Gastrocnemius medialis (tissue), 4 donors: ENCODE measurements at regions not wholly inside any gene's neighbourhood (a gene's known extent, or its start where the extent isn't known, plus 50 kb on each side); places are given as distances from the start of the nearest gene placed in this dataset.

Experiments
- ATAC-seq, 2 donors: fragments of 150-250 bp; one replicate each; pipeline ENCODE4 v1.9.1; 2016
- DNase-seq, 2 donors: peaks; one replicate each; pipeline ENCODE4 v3.0.0-alpha.2; 2019
- H3K27ac ChIP-seq, 4 donors: fragments of 200-600 bp; sonication (generic); 1 replicate in 1 of 4; 2 replicates in 3 of 4; pipeline ENCODE4 v1.5.1; 2016 to 2018; ENCODE audit warnings: mild to moderate bottlenecking in 2 of 4, moderate library complexity in 1 of 4
- H3K27me3 ChIP-seq, 3 donors: fragments of 200-600 bp; sonication (generic) in 2 of 3; 1 replicate in 1 of 3; 2 replicates in 2 of 3; pipeline versions ENCODE4 v1.5.1 to v1.6.0; 2016 to 2019; ENCODE audit warnings: mild to moderate bottlenecking in 1 of 3, moderate library complexity in 1 of 3
- H3K36me3 ChIP-seq, 2 donors: fragments of 200-600 bp; sonication (generic) in 1 of 2; one replicate each; pipeline ENCODE4 v1.5.1; 2017 to 2018
- H3K4me1 ChIP-seq, 2 donors: fragments of 200-600 bp; sonication (generic) in 1 of 2; one replicate each; pipeline ENCODE4 v1.5.1; 2016 to 2017; ENCODE audit warnings: mild to moderate bottlenecking in 2 of 2
- H3K4me3 ChIP-seq, 4 donors: fragments of 200-600 bp; sonication (generic) in 3 of 4; 1 replicate in 1 of 4; 2 replicates in 3 of 4; pipeline ENCODE4 v1.5.1; 2016 to 2019; ENCODE audit warnings: mild to moderate bottlenecking in 2 of 4
- H3K9me3 ChIP-seq, 3 donors: fragments of 200-600 bp; sonication (generic) in 2 of 3; 1 replicate in 1 of 3; 2 replicates in 2 of 3; pipeline ENCODE4 v1.5.1; 2016 to 2019
- CTCF ChIP-seq, 5 experiments: fragments of 450-650 bp in 3 of 5; fragments of 200-600 bp in 2 of 5; sonication (generic) in 2 of 5; IDR thresholded peaks in 4 of 5; conservative IDR thresholded peaks in 1 of 5; 1 replicate in 4 of 5; 2 replicates in 1 of 5; pipeline ENCODE4 v1.5.1; 2016 to 2019; ENCODE audit warnings: antibody characterized with exemption in 5 of 5, mild to moderate bottlenecking in 3 of 5, moderate library complexity in 3 of 5
- POLR2A ChIP-seq, 2 donors: fragments of 450-650 bp; IDR thresholded peaks; one replicate each; pipeline ENCODE4 v1.6.1; 2017; ENCODE audit warnings: antibody characterized with exemption in 2 of 2, mild to moderate bottlenecking in 2 of 2, moderate library complexity in 2 of 2
- in situ Hi-C, 4 donors: fragments of 200-750 bp; cut with MboI; loops; one replicate each; pipeline versions ENCODE4 v1.15.0 to v1.8.0; 2017; ENCODE audit warnings: low sequenced_read_pairs in 4 of 4
- intact Hi-C: fragments of 100-400 bp; cut with DNase I; formaldehyde crosslinking; loops from one replicate; pipeline ENCODE4 v1.15.1; 2023; ENCODE audit warnings: low total_unique reads

GRCh38 chr18:37667836-37668235 lies 102.2 kb upstream of the CELF4 start:
- ATAC-seq (no peak), DNase-seq (no peak)
- intact Hi-C loops, result no loop called here
- Histone ChIP-seq H3K9me3 (no peaks in the 10 kb centered on the region), H3K27ac (no peak overlapping the region), H3K36me3 (no peaks in the 10 kb centered on the region), H3K4me3 (no peak overlapping the region), H3K4me1 (no peaks in the 10 kb centered on the region), H3K27me3 (no peaks in the 10 kb centered on the region)
- in situ Hi-C loops, result no loop called here
- TF ChIP-seq POLR2A (IDR thresholded peaks at IDR 0.05), result no peak
- no peak for TF ChIP-seq CTCF (IDR thresholded peaks at IDR 0.05 in 4 of 5, conservative IDR thresholded peaks at IDR 0.05 in 1 of 5)

GRCh38 chr18:37666991-37667390 lies 101.4 kb upstream of the CELF4 start:
- no peaks in the 10 kb centered on the region for H3K36me3 ChIP-seq
- H3K4me1 ChIP-seq, result no peaks in the 10 kb centered on the region
- intact Hi-C loops (no loop called here), in situ Hi-C loops (no loop called here)
- H3K4me3 ChIP-seq, result no peak overlapping the region
- no peak for ATAC-seq
- H3K27ac ChIP-seq, result no peak overlapping the region
- H3K27me3 ChIP-seq, result no peaks in the 10 kb centered on the region
- TF ChIP-seq CTCF (IDR thresholded peaks at IDR 0.05 in 4 of 5, conservative IDR thresholded peaks at IDR 0.05 in 1 of 5) (no peak), POLR2A (IDR thresholded peaks at IDR 0.05) (no peak)
- H3K9me3 ChIP-seq, result no peaks in the 10 kb centered on the region
- DNase-seq, result no peak

- in situ Hi-C loops (no loop called here), intact Hi-C loops (no loop called here)
- no peak overlapping the region for H3K4me3 ChIP-seq
- TF ChIP-seq POLR2A (IDR thresholded peaks at IDR 0.05) (no peak), CTCF (IDR thresholded peaks at IDR 0.05 in 4 of 5, conservative IDR thresholded peaks at IDR 0.05 in 1 of 5) (no peak)
- H3K27ac ChIP-seq, result no peak overlapping the region
- no peaks in the 10 kb centered on the region for H3K9me3 ChIP-seq
- no peak for ATAC-seq
- H3K36me3 ChIP-seq, result no peaks in the 10 kb centered on the region
- H3K27me3 ChIP-seq, result no peaks in the 10 kb centered on the region
- DNase-seq, result no peak
- H3K4me1 ChIP-seq, result no peaks in the 10 kb centered on the region
Observed at GRCh38 chr18:37666451-37666850, 100.9 kb upstream of the CELF4 start.

- no peaks in the 10 kb centered on the region for H3K4me1 ChIP-seq
- in situ Hi-C loops, result no loop called here
- intact Hi-C loops, result no loop called here
Observed at GRCh38 chr18:37665346-37665745, 99.7 kb upstream of the CELF4 start.

More at GRCh38 chr18:37665346-37665745, 99.7 kb upstream of the CELF4 start:
- H3K27me3 ChIP-seq, result no peaks in the 10 kb centered on the region
- DNase-seq (no peak), ATAC-seq (no peak)
- H3K36me3 ChIP-seq, result no peaks in the 10 kb centered on the region
- TF ChIP-seq CTCF (IDR thresholded peaks at IDR 0.05 in 4 of 5, conservative IDR thresholded peaks at IDR 0.05 in 1 of 5) (no peak), POLR2A (IDR thresholded peaks at IDR 0.05) (no peak)
- no peak overlapping the region for H3K4me3 ChIP-seq
- H3K27ac ChIP-seq, result no peak overlapping the region
- no peaks in the 10 kb centered on the region for H3K9me3 ChIP-seq
